Body of pancreas (tissue), 4 donors: ENCODE measurements at regions not wholly inside any gene's neighbourhood (a gene's known extent, or its start where the extent isn't known, plus 50 kb on each side); places are given as distances from the start of the nearest gene placed in this dataset.

Experiments used
- CTCF ChIP-seq, 7 experiments: fragments of 450-650 bp in 4 of 7; fragments of 200-600 bp in 3 of 7; sonication (generic) in 3 of 7; IDR thresholded peaks; one replicate each; pipeline ENCODE4 v1.5.1; 2016 to 2019; ENCODE audit warnings: antibody characterized with exemption in 7 of 7
- POLR2A ChIP-seq, 3 donors: fragments of 450-650 bp; IDR thresholded peaks; one replicate each; pipeline ENCODE4 v1.6.1; 2016; ENCODE audit warnings: antibody characterized with exemption in 3 of 3, mild to moderate bottlenecking in 2 of 3

- TF ChIP-seq CTCF (IDR thresholded peaks at IDR 0.05) (peak; percentile 50 to 92 (median 75)), POLR2A (IDR thresholded peaks at IDR 0.05) (no peak)
Measured at GRCh38 chr9:109903515-109904138, 123.6 kb downstream of the PALM2AKAP2 start.
